HFFc6 (cell line): ENCODE measurements at regions not wholly inside any gene's neighbourhood (a gene's known extent, or its start where the extent isn't known, plus 50 kb on each side); places are given as distances from the start of the nearest gene placed in this dataset.

Experiments used
- DNase-seq: peaks from one replicate; pipeline ENCODE4 v3.0.0-alpha.2; 2018
- H3K27ac Mint-ChIP-seq: 2 replicates; pipeline ENCODE4 v1.8.0; 2020; ENCODE audit warnings: mild to moderate bottlenecking, mixed read lengths
- H3K27me3 Mint-ChIP-seq: 2 replicates; pipeline ENCODE4 v1.8.0; 2021; ENCODE audit warnings: mild to moderate bottlenecking, moderate library complexity, mixed read lengths; ENCODE audit not compliant: insufficient read depth
- H3K36me3 Mint-ChIP-seq: 2 replicates; pipeline ENCODE4 v1.8.0; 2021; ENCODE audit warnings: low read depth, mixed read lengths
- H3K4me1 Mint-ChIP-seq: 2 replicates; pipeline ENCODE4 v1.8.0; 2020; ENCODE audit warnings: low read depth, mixed read lengths
- H3K4me3 Mint-ChIP-seq: 2 replicates; pipeline ENCODE4 v1.8.0; 2020; ENCODE audit warnings: mild to moderate bottlenecking, moderate library complexity, mixed read lengths
- H3K9me3 Mint-ChIP-seq: 2 replicates; pipeline ENCODE4 v1.8.0; 2020; ENCODE audit warnings: mild to moderate bottlenecking, mixed read lengths
- CTCF ChIP-seq: fragments of 200-600 bp; sonication (generic); IDR thresholded peaks from 2 replicates; pipeline ENCODE4 v1.5.0; 2021; ENCODE audit warnings: antibody characterized with exemption, mild to moderate bottlenecking

GRCh38 chr2:22247466-22247865 lies 1123.7 kb downstream of the TDRD15 start:
- no peaks in the 10 kb centered on the region for H3K4me1 Mint-ChIP-seq
- peaks cover 29% of the 10 kb centered on the region for H3K9me3 Mint-ChIP-seq
- no peak overlapping the region for H3K4me3 Mint-ChIP-seq
- no peak for TF ChIP-seq CTCF
- no peak overlapping the region for H3K27ac Mint-ChIP-seq
- no peaks in the 10 kb centered on the region for H3K36me3 Mint-ChIP-seq
- no peaks in the 10 kb centered on the region for H3K27me3 Mint-ChIP-seq
- no peak for DNase-seq

- no peak for DNase-seq
- Mint-ChIP-seq H3K36me3 (no peaks in the 10 kb centered on the region), H3K4me1 (no peaks in the 10 kb centered on the region), H3K9me3 (peaks cover 27% of the 10 kb centered on the region), H3K27me3 (no peaks in the 10 kb centered on the region), H3K27ac (no peak overlapping the region), H3K4me3 (no peak overlapping the region)
- TF ChIP-seq CTCF: no peak
Observed at GRCh38 chr2:22248851-22249250, 1125.1 kb downstream of the TDRD15 start.

- no peak overlapping the region for H3K27ac Mint-ChIP-seq
- H3K4me3 Mint-ChIP-seq: no peak overlapping the region
- TF ChIP-seq CTCF: no peak
- no peaks in the 10 kb centered on the region for H3K27me3 Mint-ChIP-seq
- H3K9me3 Mint-ChIP-seq: peaks cover 18% of the 10 kb centered on the region
- no peak for DNase-seq
- no peaks in the 10 kb centered on the region for H3K36me3 Mint-ChIP-seq
- H3K4me1 Mint-ChIP-seq: no peaks in the 10 kb centered on the region
Observed at GRCh38 chr2:22253171-22253570, 1129.4 kb downstream of the TDRD15 start.

- Mint-ChIP-seq H3K4me3 (no peak overlapping the region), H3K27ac (no peak overlapping the region), H3K4me1 (no peaks in the 10 kb centered on the region), H3K27me3 (no peaks in the 10 kb centered on the region; the same call in 1 of the 2 replicates), H3K36me3 (no peaks in the 10 kb centered on the region), H3K9me3 (peaks cover 53% of the 10 kb centered on the region)
- DNase-seq: no peak
- no peak for TF ChIP-seq CTCF
Observed at GRCh38 chr2:22261165-22261564, 1123.8 kb upstream of the KLHL29 start.

GRCh38 chr2:22270341-22270740 lies 1114.6 kb upstream of the KLHL29 start:
- Mint-ChIP-seq H3K27me3 (no peaks in the 10 kb centered on the region), H3K27ac (no peak overlapping the region), H3K4me3 (no peak overlapping the region), H3K4me1 (no peaks in the 10 kb centered on the region), H3K36me3 (peaks cover 4% of the 10 kb centered on the region), H3K9me3 (peaks cover 34% of the 10 kb centered on the region)
- TF ChIP-seq CTCF: no peak
- no peak for DNase-seq

- no peak for DNase-seq
- peaks cover 4% of the 10 kb centered on the region for H3K36me3 Mint-ChIP-seq
- TF ChIP-seq CTCF: no peak
- no peaks in the 10 kb centered on the region for H3K4me1 Mint-ChIP-seq
- no peak overlapping the region for H3K27ac Mint-ChIP-seq
- peaks cover 46% of the 10 kb centered on the region for H3K9me3 Mint-ChIP-seq
- H3K27me3 Mint-ChIP-seq: peaks cover 1% of the 10 kb centered on the region
- H3K4me3 Mint-ChIP-seq: no peak overlapping the region
Observed at GRCh38 chr2:22273853-22274252, 1111.1 kb upstream of the KLHL29 start.
